ENCODE measurements at regions not wholly inside any gene's neighbourhood (a gene's known extent, or its start where the extent isn't known, plus 50 kb on each side); places are given as distances from the start of the nearest gene placed in this dataset.

- TF ChIP-seq EZH2phosphoT487 (IDR thresholded peaks at IDR 0.05; ENCODE audit: insufficient read depth, low read depth) (no peak), EZH2 (IDR thresholded peaks at IDR 0.05; ENCODE audit: insufficient read depth, poor library complexity, severe bottlenecking) (no peak)
Measured at GRCh38 chr11:70841264-70841663, 411.1 kb downstream of the SHANK2 start.

All from GM23248 (cell line).